ENCODE measurements at regions not wholly inside any gene's neighbourhood (a gene's known extent, or its start where the extent isn't known, plus 50 kb on each side); places are given as distances from the start of the nearest gene placed in this dataset.

DNA sequence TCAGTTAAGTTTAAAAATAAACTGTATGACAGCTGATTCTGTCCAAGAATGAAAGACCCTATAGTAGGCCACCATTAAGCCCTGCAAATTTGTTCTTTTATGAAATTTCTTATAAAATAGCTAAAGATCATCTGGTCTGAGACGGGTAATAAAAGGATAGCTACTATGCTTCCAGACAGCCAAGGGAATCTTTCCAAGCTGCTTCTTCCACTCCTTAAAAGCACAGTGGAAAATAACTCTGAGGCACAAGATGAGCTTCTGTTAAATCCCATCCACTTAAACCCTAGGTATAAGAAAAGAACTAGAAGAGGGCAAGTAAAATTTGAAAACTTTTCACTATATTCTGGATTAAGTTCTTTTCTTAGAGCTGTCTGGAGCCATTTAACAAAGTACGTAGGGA is 194.3 kb downstream of the CAPZA3 start:
- TF ChIP-seq ZNF274 (IDR thresholded peaks at IDR 0.05; ENCODE audit: borderline replicate concordance, extremely low read depth, low read length) (no peak), EZH2 (IDR thresholded peaks at IDR 0.05; ENCODE audit: low read depth, low read length, severe bottlenecking) (no peak), HDAC2 (IDR thresholded peaks at IDR 0.05; ENCODE audit: borderline replicate concordance in 1 of 2, low read depth in 2 of 2, low read length in 2 of 2) (no peak), GABPA (IDR thresholded peaks at IDR 0.05; ENCODE audit: borderline replicate concordance, insufficient read depth, low read length) (no peak), TAF1 (IDR thresholded peaks at IDR 0.05; ENCODE audit: low read depth, low read length) (no peak), CTCF (IDR thresholded peaks at IDR 0.05; ENCODE audit: control extremely low read depth in 1 of 3, insufficient read depth in 1 of 3, low read depth in 1 of 3, low read length in 3 of 3) (no peak), RAD21 (IDR thresholded peaks at IDR 0.05 in 1 of 2, conservative IDR thresholded peaks at IDR 0.05 in 1 of 2; ENCODE audit: low read depth in 2 of 2, low read length in 2 of 2) (no peak), POLR2AphosphoS5 (IDR thresholded peaks at IDR 0.05; ENCODE audit: low read depth, low read length) (no peak), HDAC6 (IDR thresholded peaks at IDR 0.05; ENCODE audit: low read depth, low read length) (no peak), TBP (IDR thresholded peaks at IDR 0.05; ENCODE audit: low read depth, low read length) (no peak)

Data from H1 (cell line).